K562 (cell line): ENCODE measurements at regions not wholly inside any gene's neighbourhood (a gene's known extent, or its start where the extent isn't known, plus 50 kb on each side); places are given as distances from the start of the nearest gene placed in this dataset.

Source experiments
- BDP1 ChIP-seq: IDR thresholded peaks from 3 replicates; pipeline ENCODE4 v1.6.1; 2011; ENCODE audit not compliant: insufficient read length, insufficient read depth
- CBX2 ChIP-seq: fragments of 200-600 bp; sonication (generic); IDR thresholded peaks from one replicate; pipeline ENCODE4 v1.6.1; 2012; ENCODE audit warnings: mild to moderate bottlenecking, low read length, inconsistent platforms; ENCODE audit not compliant: insufficient read depth, poor library complexity, severe bottlenecking
- CBX3 ChIP-seq, 2 experiments: IDR thresholded peaks; 1 replicate in 1 of 2; 2 replicates in 1 of 2; pipeline ENCODE4 v1.6.1; 2012; ENCODE audit warnings: inconsistent platforms in 2 of 2, low read length in 2 of 2, borderline replicate concordance in 1 of 2, control low read depth in 1 of 2
- SMAD4 ChIP-seq: fragments of 250-450 bp; sonication (Bioruptor Pico); conservative IDR thresholded peaks from 2 replicates; pipeline ENCODE4 v1.8.0; 2021; ENCODE audit warnings: inconsistent platforms, mild to moderate bottlenecking, moderate library complexity
- ZBTB40 ChIP-seq, 2 experiments: fragments of 450-650 bp in 1 of 2; sonication (generic) in 1 of 2; formaldehyde crosslinking in 1 of 2; IDR thresholded peaks; 2 replicates each; pipeline versions ENCODE4 v1.7.1 to v1.9.0; 2016 to 2022; ENCODE audit warnings: inconsistent platforms in 1 of 2, mild to moderate bottlenecking in 1 of 2, missing genetic modification reagents in 1 of 2
- TF ChIP-seq, protein P1 (sequence below): fragments of 250-450 bp; sonication (Bioruptor Pico); IDR thresholded peaks from 2 replicates; pipeline ENCODE4 v1.8.0; 2021; ENCODE audit warnings: borderline replicate concordance, mild to moderate bottlenecking, moderate library complexity; ENCODE audit not compliant: poor library complexity, severe bottlenecking
- TF ChIP-seq, protein P2 (sequence below), 2 experiments: fragments of 450-650 bp; IDR thresholded peaks; 2 replicates each; pipeline ENCODE4 v1.6.1; 2018; ENCODE audit warnings: mild to moderate bottlenecking in 2 of 2, low read depth in 1 of 2; ENCODE audit not compliant: partially characterized antibody in 2 of 2

- TF ChIP-seq CBX2 (no peak), CBX3 (IDR thresholded peaks at IDR 0.05; ENCODE audit: borderline replicate concordance in 1 of 2, low read length in 2 of 2) (peak in 1 of 2 experiments; percentile 71; a peak in 1 of 3 replicates), SMAD4 (CRISPR knock-in tag) (peak; percentile 69), BDP1 (no peak), ZBTB40 (IDR thresholded peaks at IDR 0.05) (peak; percentile 78), ZBTB40 (CRISPR knock-in tag; IDR thresholded peaks at IDR 0.05) (no peak)
- TF ChIP-seq, protein P1, sequence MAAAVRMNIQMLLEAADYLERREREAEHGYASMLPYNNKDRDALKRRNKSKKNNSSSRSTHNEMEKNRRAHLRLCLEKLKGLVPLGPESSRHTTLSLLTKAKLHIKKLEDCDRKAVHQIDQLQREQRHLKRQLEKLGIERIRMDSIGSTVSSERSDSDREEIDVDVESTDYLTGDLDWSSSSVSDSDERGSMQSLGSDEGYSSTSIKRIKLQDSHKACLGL (CRISPR knock-in tag), result no peak
- TF ChIP-seq, protein P2, sequence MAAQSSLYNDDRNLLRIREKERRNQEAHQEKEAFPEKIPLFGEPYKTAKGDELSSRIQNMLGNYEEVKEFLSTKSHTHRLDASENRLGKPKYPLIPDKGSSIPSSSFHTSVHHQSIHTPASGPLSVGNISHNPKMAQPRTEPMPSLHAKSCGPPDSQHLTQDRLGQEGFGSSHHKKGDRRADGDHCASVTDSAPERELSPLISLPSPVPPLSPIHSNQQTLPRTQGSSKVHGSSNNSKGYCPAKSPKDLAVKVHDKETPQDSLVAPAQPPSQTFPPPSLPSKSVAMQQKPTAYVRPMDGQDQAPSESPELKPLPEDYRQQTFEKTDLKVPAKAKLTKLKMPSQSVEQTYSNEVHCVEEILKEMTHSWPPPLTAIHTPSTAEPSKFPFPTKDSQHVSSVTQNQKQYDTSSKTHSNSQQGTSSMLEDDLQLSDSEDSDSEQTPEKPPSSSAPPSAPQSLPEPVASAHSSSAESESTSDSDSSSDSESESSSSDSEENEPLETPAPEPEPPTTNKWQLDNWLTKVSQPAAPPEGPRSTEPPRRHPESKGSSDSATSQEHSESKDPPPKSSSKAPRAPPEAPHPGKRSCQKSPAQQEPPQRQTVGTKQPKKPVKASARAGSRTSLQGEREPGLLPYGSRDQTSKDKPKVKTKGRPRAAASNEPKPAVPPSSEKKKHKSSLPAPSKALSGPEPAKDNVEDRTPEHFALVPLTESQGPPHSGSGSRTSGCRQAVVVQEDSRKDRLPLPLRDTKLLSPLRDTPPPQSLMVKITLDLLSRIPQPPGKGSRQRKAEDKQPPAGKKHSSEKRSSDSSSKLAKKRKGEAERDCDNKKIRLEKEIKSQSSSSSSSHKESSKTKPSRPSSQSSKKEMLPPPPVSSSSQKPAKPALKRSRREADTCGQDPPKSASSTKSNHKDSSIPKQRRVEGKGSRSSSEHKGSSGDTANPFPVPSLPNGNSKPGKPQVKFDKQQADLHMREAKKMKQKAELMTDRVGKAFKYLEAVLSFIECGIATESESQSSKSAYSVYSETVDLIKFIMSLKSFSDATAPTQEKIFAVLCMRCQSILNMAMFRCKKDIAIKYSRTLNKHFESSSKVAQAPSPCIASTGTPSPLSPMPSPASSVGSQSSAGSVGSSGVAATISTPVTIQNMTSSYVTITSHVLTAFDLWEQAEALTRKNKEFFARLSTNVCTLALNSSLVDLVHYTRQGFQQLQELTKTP (IDR thresholded peaks at IDR 0.05; ENCODE audit: low read depth in 1 of 2, partially characterized antibody in 2 of 2), result peak in 1 of 2 experiments; percentile 7
Measured at GRCh38 chr6:28838634-28839442, 84.9 kb downstream of the TRIM27 start (continued).
